ENCODE measurements at regions not wholly inside any gene's neighbourhood (a gene's known extent, or its start where the extent isn't known, plus 50 kb on each side); places are given as distances from the start of the nearest gene placed in this dataset.

GRCh38 chr14:22513066-22513812 lies 75.8 kb downstream of the DAD1 start:
- DNase-seq (ENCODE audit: low read depth) = no peak

- DNase-seq (ENCODE audit: low read depth) = no peak
Observed at GRCh38 chr14:22512106-22512814, 76.8 kb downstream of the DAD1 start.

DNA sequence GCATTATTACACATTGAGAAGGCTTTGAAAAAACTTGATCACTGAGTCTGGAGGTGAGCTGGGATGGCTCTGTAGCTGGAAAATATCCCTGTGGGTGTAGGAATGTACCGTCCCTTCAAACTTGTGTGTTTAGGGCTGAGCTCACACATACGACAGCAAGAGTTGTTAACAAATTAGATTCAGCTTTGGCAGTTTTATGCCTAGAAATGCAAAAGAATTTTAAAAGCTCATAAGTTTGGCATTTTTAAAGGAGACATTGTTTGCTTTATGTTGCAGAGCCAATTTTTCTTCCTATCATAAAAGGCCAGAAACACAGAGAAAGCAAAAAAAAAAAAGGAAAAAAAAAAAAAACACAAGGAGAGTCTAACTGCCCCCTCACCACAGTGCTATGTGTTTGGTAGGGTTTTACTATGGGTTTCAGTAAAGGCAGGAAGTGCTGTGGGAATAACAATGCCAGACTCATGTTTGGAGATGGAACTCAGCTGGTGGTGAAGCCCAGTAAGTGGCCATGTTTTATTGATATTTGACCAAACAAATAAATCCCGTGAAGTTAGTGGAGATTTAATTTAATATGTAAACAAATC lies 78.4 kb downstream of the DAD1 start:
- no peak for DNase-seq (ENCODE audit: low read depth)

- DNase-seq (ENCODE audit: low read depth) = no peak
Observed at GRCh38 chr14:22509751-22510300, 79.2 kb downstream of the DAD1 start.

DNA sequence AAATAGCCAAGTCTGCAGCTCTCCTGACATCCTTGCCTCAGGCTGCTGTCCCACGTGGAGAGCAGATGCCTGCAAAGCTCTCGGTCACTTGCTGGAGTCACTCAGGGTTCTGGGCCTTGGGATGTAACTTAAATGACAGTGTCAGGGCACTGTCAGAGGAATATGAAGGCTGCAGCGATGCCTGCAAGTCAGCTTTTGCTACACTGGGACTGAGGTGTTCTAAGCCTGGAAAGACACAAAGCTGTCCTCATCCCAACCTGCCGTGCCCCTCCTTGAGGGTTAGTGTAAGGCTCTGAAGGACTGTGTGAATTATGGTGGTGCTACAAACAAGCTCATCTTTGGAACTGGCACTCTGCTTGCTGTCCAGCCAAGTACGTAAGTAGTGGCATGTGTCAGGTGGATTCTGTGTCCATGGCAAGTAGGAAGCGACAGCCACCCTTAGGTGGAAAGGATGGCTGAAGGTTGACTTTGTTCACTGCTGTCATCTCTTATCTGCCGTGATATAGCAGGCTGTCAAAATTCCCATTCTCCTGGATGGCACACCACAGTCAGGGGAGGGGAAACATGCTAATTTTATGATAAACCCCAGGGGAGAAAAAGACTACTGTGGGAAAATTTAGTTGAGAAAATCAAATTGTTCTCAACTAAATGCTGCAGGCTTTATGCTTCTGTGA lies 79.9 kb downstream of the DAD1 start:
- DNase-seq (ENCODE audit: low read depth) = no peak

DNA sequence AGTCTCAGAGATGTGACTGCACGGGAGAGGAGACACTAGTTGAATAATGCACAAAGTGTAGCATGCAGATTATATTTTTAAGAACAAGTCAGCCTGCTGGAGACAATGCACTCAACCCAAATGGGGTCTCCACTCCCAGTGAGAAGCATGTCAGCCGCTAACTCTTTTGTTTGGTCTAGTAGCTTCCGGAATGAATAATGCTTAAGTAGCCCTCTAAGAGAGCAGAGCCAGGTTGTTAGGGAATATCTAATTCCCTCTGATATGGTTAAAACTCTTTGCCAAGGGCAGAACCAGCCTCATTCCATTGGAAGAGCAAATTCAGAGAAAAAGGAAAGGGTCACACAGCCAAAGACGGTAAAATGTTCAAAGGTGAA lies 80.4 kb downstream of the DAD1 start:
- DNase-seq (ENCODE audit: low read depth) = no peak

GRCh38 chr14:22508150-22508457 lies 80.9 kb downstream of the DAD1 start:
- DNase-seq (ENCODE audit: low read depth) = no peak

GRCh38 chr14:22506778-22507351 lies 82.2 kb downstream of the DAD1 start:
- no peak for DNase-seq (ENCODE audit: low read depth)

- DNase-seq (ENCODE audit: low read depth) = no peak
Observed at GRCh38 chr14:22506378-22506710, 82.7 kb downstream of the DAD1 start.

- DNase-seq (ENCODE audit: low read depth) = no peak
Observed at GRCh38 chr14:22505697-22506377, 83.2 kb downstream of the DAD1 start.

- DNase-seq (ENCODE audit: low read depth) = no peak
Observed at GRCh38 chr14:22505309-22505696, 83.7 kb downstream of the DAD1 start.

DNA sequence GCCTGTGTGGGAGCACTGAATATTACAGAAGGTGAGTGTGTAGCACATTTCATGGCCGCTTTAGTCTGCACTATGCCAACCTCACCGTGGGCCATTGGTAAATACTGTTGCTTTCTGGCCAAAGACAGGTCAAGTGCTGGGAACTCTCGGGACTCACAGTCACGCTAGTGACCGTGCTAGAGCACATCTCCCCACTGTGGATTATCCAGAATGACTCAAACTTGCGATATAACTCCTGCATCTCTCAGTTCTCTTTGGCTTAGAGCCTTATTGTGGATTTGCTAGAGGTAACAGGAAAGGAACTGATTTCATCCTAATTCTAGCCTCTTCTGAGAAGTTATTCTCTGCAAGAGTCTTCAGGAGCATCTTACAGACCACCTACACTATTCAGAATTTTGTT lies 86.5 kb downstream of the DAD1 start:
- no peak for DNase-seq (ENCODE audit: low read depth)

GRCh38 chr14:22502007-22502406 lies 87.0 kb downstream of the DAD1 start:
- DNase-seq (ENCODE audit: low read depth) = no peak

DNA sequence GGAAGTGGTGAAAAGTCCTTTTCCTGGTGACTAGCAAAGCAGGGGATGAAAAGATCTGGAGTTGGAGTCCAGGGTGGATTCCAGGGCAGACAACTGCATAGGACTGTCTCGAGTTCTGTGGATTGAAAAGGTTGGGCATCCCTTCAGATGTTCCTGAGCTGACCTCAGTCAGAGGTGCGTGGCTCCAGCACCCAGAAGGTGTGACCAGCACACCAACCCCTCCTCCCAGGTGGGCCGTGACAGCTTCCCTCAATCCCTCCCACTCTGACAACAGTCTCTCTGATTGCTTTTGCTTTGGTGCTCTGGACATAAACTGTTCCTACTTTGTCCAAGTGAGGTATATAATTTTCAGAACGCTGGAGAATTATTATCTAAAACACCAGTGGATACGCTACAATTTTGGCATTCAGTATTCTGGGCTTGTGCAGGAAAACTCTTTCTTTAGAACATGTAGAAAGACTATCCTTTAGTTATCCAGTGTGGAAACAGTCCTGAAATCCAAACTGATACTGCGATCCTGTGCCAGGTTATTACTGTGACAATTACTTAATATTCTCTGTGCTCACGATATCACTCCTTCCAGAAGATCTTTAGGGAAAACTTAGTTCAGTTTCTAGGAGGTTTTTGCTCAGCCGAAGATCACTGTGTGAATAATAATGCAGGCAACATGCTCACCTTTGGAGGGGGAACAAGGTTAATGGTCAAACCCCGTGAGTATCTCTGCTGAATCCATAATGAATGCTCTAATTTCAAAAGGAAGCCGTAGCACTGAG lies 87.9 kb downstream of the DAD1 start:
- no peak for DNase-seq (ENCODE audit: low read depth)

- no peak for DNase-seq (ENCODE audit: low read depth)
Observed at GRCh38 chr14:22500525-22500924, 88.5 kb downstream of the DAD1 start.

DNA sequence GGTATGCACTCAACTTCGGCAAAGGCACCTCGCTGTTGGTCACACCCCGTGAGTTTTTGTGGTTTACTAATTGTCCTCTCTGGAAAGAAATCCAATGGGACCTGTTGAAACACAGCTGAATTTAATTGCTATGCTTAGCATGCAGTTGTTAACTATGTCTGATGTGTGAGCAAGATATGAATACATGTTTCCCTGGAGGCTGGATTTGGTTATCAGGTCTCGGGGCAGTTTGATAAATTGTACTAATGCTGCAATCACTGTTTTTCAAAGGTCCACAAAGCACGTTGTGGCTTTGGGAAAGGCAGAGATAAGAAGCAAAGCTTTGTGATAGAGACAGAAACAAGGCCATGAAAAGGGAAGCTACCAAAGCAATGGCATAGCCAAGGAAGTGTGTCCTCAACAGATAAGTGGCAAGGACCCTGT lies 91.3 kb downstream of the DAD1 start:
- peak; percentile 76 for DNase-seq (ENCODE audit: low read depth)

DNA sequence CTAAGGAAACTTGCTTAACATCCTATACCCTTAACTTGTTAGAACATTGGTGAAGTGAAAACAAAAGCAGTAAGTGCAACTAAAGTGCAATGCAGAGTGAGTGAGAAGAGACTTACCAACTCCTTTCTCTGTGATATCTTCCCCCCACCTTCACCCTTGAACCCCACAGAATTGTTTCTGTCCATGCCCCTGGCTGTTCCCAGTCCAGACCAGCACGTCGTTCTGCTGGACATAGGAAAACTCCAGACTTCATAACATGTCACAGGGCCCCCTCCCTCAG lies 91.9 kb downstream of the DAD1 start:
- DNase-seq (ENCODE audit: low read depth) = no peak

- DNase-seq (ENCODE audit: low read depth) = no peak
Observed at GRCh38 chr14:22494486-22495135, 94.4 kb downstream of the DAD1 start.

DNA sequence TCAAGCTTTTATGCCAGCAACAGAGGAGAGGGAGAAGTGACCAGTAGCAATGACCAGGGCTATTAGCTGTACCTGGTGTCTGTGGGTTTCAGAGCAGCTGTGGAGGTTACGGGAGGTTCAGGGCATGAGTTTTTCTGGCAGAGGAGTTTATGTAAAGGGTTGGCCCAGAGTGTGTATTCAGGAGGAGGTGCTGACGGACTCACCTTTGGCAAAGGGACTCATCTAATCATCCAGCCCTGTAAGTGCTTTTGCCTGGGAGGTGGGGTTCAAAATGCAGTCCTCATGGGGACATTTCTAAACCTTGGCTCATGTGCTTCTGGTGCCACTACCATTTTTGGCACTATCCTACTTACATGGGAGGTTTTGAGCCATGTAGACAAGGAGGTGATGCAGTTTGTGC lies 95.3 kb downstream of the DAD1 start:
- DNase-seq (ENCODE audit: low read depth) = no peak

- no peak for DNase-seq (ENCODE audit: low read depth)
Observed at GRCh38 chr14:22492622-22493542, 96.1 kb downstream of the DAD1 start.

Data from CMK (cell line).